SK-N-SH treated with all-trans-retinoic acid at 6 μM for 48 hours (cell line): ENCODE measurements at regions not wholly inside any gene's neighbourhood (a gene's known extent, or its start where the extent isn't known, plus 50 kb on each side); places are given as distances from the start of the nearest gene placed in this dataset.

Experiments
- ATAC-seq: fragments of 200-7000 bp; cut with Tn5 transposase; 3 replicates; pipeline ENCODE4 v1.9.1; 2020; ENCODE audit warnings: mild to moderate bottlenecking, moderate library complexity
- ARNTL ChIP-seq: fragments of 450-650 bp; formaldehyde crosslinking; IDR thresholded peaks from 2 replicates; pipeline ENCODE4 v1.5.0; 2020; ENCODE audit warnings: low read depth, mild to moderate bottlenecking, moderate library complexity, borderline replicate concordance
- BACH2 ChIP-seq: fragments of 250-450 bp; sonication (Bioruptor Pico); IDR thresholded peaks from 2 replicates; pipeline ENCODE4 v1.9.0; 2021; ENCODE audit warnings: mild to moderate bottlenecking, borderline replicate concordance
- ESRRG ChIP-seq: fragments of 250-450 bp; sonication (Bioruptor Pico); IDR thresholded peaks from 2 replicates; pipeline ENCODE4 v1.6.1; 2021; ENCODE audit warnings: mild to moderate bottlenecking
- GLIS3 ChIP-seq: fragments of 250-450 bp; sonication (Bioruptor Pico); IDR thresholded peaks from 2 replicates; pipeline ENCODE4 v1.5.0; 2020; ENCODE audit warnings: mild to moderate bottlenecking, moderate library complexity
- ISL1 ChIP-seq: fragments of 250-450 bp; sonication (Bioruptor Pico); IDR thresholded peaks from 2 replicates; pipeline ENCODE4 v2.1.2; 2022; ENCODE audit warnings: mild to moderate bottlenecking, moderate library complexity
- OSR1 ChIP-seq: fragments of 250-450 bp; sonication (Bioruptor Pico); IDR thresholded peaks from 2 replicates; pipeline ENCODE4 v1.8.0; 2022; ENCODE audit warnings: moderate library complexity, mild to moderate bottlenecking, inconsistent platforms
- PPARA ChIP-seq: fragments of 250-450 bp; sonication (Bioruptor Pico); IDR thresholded peaks from 2 replicates; pipeline ENCODE4 v1.5.0; 2020; ENCODE audit warnings: mild to moderate bottlenecking, borderline replicate concordance
- SNAI2 ChIP-seq: fragments of 250-450 bp; sonication (Bioruptor Pico); IDR thresholded peaks from 2 replicates; pipeline ENCODE4 v1.5.0; 2020; ENCODE audit warnings: mild to moderate bottlenecking, moderate library complexity
- TCF4 ChIP-seq: fragments of 250-450 bp; sonication (Bioruptor Pico); IDR thresholded peaks from 2 replicates; pipeline ENCODE4 v1.8.0; 2021; ENCODE audit warnings: mild to moderate bottlenecking, moderate library complexity, borderline replicate concordance
- TOX ChIP-seq: fragments of 250-450 bp; sonication (Bioruptor Pico); IDR thresholded peaks from 2 replicates; pipeline ENCODE4 v1.8.0; 2021; ENCODE audit warnings: mild to moderate bottlenecking, moderate library complexity, borderline replicate concordance
- ZC3H10 ChIP-seq: fragments of 250-450 bp; sonication (Bioruptor Pico); IDR thresholded peaks from 2 replicates; pipeline ENCODE4 v1.5.1; 2021; ENCODE audit warnings: mild to moderate bottlenecking, moderate library complexity
- ZFP3 ChIP-seq: fragments of 250-450 bp; sonication (Bioruptor Pico); IDR thresholded peaks from 2 replicates; pipeline ENCODE4 v1.5.0; 2020; ENCODE audit warnings: mild to moderate bottlenecking, moderate library complexity
- ZFP30 ChIP-seq: fragments of 450-650 bp; formaldehyde crosslinking; IDR thresholded peaks from 2 replicates; pipeline ENCODE4 v1.5.0; 2022; ENCODE audit warnings: mild to moderate bottlenecking, moderate library complexity
- ZNF565 ChIP-seq: fragments of 450-650 bp; formaldehyde crosslinking; conservative IDR thresholded peaks from 2 replicates; pipeline ENCODE4 v1.5.0; 2020; ENCODE audit warnings: low read depth, mild to moderate bottlenecking, moderate library complexity
- ZNF70 ChIP-seq: fragments of 450-650 bp; formaldehyde crosslinking; IDR thresholded peaks from 2 replicates; pipeline ENCODE4 v1.5.0; 2020; ENCODE audit warnings: mild to moderate bottlenecking, moderate library complexity
- ZNF8 ChIP-seq: fragments of 450-650 bp; formaldehyde crosslinking; IDR thresholded peaks from 2 replicates; pipeline ENCODE4 v1.5.0; 2020; ENCODE audit warnings: mild to moderate bottlenecking, moderate library complexity
- TF ChIP-seq, protein P1 (sequence below): fragments of 250-450 bp; sonication (Bioruptor Pico); IDR thresholded peaks from 2 replicates; pipeline ENCODE4 v1.8.0; 2021; ENCODE audit warnings: low read depth, mild to moderate bottlenecking, moderate library complexity, borderline replicate concordance
- TF ChIP-seq, protein P2 (sequence below): fragments of 250-450 bp; sonication (Bioruptor Pico); IDR thresholded peaks from 2 replicates; pipeline ENCODE4 v1.5.1; 2021; ENCODE audit warnings: mild to moderate bottlenecking, moderate library complexity
- TF ChIP-seq, protein P3 (sequence below): fragments of 250-450 bp; sonication (Bioruptor Pico); IDR thresholded peaks from 2 replicates; pipeline ENCODE4 v1.5.0; 2020; ENCODE audit warnings: mild to moderate bottlenecking, moderate library complexity
- TF ChIP-seq, protein P4 (sequence below): fragments of 250-450 bp; sonication (Bioruptor Pico); IDR thresholded peaks from 2 replicates; pipeline ENCODE4 v1.8.0; 2020; ENCODE audit warnings: mild to moderate bottlenecking, moderate library complexity, borderline replicate concordance
- TF ChIP-seq, protein P5 (sequence below): fragments of 250-450 bp; sonication (Bioruptor Pico); IDR thresholded peaks from 2 replicates; pipeline ENCODE4 v1.5.1; 2020; ENCODE audit warnings: low read depth, mild to moderate bottlenecking, moderate library complexity

DNA sequence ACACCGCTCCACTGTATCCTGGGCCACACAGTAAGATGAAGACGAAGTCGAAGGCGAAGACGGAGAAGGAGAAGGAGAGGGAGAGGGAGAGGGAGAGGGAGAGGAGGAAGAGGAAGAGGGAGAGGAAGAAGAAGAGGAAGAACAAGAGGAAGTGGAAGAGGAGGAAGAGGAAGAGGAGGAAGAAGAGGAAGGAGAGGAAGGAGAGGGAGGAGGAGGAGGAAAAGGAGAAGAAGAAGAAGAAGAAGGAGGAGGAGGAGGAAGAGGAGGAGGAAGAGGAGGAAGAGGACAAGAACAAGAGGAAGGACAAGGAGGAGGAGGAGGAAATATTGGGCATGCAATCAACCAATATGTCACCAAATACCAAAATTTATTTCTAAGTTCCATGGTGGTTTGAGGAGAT, 149.5 kb upstream of the ERCC4 start:
- ATAC-seq, result no peak
- TF ChIP-seq, protein P1, sequence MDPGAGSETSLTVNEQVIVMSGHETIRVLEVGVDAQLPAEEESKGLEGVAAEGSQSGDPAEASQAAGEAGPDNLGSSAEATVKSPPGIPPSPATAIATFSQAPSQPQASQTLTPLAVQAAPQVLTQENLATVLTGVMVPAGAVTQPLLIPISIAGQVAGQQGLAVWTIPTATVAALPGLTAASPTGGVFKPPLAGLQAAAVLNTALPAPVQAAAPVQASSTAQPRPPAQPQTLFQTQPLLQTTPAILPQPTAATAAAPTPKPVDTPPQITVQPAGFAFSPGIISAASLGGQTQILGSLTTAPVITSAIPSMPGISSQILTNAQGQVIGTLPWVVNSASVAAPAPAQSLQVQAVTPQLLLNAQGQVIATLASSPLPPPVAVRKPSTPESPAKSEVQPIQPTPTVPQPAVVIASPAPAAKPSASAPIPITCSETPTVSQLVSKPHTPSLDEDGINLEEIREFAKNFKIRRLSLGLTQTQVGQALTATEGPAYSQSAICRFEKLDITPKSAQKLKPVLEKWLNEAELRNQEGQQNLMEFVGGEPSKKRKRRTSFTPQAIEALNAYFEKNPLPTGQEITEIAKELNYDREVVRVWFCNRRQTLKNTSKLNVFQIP (CRISPR knock-in tag), result no peak
- TF ChIP-seq PPARA (CRISPR knock-in tag) (no peak), ZC3H10 (CRISPR knock-in tag) (no peak), OSR1 (no peak), GLIS3 (CRISPR knock-in tag) (no peak), ZNF8 (CRISPR knock-in tag) (no peak), ISL1 (no peak), ZNF565 (CRISPR knock-in tag) (no peak), ESRRG (CRISPR knock-in tag) (no peak), TOX (no peak), ZFP3 (CRISPR knock-in tag) (no peak), BACH2 (CRISPR knock-in tag) (no peak), ZNF70 (CRISPR knock-in tag) (no peak)
- TF ChIP-seq, protein P2, sequence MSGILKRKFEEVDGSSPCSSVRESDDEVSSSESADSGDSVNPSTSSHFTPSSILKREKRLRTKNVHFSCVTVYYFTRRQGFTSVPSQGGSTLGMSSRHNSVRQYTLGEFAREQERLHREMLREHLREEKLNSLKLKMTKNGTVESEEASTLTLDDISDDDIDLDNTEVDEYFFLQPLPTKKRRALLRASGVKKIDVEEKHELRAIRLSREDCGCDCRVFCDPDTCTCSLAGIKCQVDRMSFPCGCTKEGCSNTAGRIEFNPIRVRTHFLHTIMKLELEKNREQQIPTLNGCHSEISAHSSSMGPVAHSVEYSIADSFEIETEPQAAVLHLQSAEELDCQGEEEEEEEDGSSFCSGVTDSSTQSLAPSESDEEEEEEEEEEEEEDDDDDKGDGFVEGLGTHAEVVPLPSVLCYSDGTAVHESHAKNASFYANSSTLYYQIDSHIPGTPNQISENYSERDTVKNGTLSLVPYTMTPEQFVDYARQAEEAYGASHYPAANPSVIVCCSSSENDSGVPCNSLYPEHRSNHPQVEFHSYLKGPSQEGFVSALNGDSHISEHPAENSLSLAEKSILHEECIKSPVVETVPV, result no peak
- TF ChIP-seq, protein P3, sequence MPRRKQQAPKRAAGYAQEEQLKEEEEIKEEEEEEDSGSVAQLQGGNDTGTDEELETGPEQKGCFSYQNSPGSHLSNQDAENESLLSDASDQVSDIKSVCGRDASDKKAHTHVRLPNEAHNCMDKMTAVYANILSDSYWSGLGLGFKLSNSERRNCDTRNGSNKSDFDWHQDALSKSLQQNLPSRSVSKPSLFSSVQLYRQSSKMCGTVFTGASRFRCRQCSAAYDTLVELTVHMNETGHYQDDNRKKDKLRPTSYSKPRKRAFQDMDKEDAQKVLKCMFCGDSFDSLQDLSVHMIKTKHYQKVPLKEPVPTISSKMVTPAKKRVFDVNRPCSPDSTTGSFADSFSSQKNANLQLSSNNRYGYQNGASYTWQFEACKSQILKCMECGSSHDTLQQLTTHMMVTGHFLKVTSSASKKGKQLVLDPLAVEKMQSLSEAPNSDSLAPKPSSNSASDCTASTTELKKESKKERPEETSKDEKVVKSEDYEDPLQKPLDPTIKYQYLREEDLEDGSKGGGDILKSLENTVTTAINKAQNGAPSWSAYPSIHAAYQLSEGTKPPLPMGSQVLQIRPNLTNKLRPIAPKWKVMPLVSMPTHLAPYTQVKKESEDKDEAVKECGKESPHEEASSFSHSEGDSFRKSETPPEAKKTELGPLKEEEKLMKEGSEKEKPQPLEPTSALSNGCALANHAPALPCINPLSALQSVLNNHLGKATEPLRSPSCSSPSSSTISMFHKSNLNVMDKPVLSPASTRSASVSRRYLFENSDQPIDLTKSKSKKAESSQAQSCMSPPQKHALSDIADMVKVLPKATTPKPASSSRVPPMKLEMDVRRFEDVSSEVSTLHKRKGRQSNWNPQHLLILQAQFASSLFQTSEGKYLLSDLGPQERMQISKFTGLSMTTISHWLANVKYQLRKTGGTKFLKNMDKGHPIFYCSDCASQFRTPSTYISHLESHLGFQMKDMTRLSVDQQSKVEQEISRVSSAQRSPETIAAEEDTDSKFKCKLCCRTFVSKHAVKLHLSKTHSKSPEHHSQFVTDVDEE (CRISPR knock-in tag), result no peak

DNA sequence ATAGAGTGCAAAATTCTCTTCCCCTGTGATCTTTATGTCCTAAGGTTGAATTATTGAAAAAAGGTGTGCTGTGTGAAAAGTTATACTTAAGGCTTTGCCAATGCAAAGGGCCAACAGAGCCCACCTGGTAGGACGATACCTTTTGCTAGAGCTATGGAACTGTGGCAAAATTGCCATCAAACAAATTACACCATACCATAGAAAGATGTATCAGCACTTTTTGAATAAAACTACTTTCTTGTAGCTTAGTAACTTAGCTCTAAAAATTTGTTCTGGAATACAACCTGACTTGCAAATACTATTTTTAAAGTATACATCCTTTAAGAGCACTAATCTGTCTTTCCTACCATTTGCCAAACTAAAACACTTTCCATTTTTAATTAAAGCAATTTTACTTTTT, 147.2 kb upstream of the ERCC4 start:
- TF ChIP-seq SNAI2 (CRISPR knock-in tag) (no peak), BACH2 (CRISPR knock-in tag) (no peak), TOX (no peak), PPARA (CRISPR knock-in tag) (no peak), ZNF8 (CRISPR knock-in tag) (no peak), ESRRG (CRISPR knock-in tag) (no peak), ZFP30 (CRISPR knock-in tag) (no peak), ZNF565 (CRISPR knock-in tag) (no peak), TCF4 (no peak), ZC3H10 (CRISPR knock-in tag) (no peak), ARNTL (CRISPR knock-in tag) (no peak), ZFP3 (CRISPR knock-in tag) (no peak)
- TF ChIP-seq, protein P4, sequence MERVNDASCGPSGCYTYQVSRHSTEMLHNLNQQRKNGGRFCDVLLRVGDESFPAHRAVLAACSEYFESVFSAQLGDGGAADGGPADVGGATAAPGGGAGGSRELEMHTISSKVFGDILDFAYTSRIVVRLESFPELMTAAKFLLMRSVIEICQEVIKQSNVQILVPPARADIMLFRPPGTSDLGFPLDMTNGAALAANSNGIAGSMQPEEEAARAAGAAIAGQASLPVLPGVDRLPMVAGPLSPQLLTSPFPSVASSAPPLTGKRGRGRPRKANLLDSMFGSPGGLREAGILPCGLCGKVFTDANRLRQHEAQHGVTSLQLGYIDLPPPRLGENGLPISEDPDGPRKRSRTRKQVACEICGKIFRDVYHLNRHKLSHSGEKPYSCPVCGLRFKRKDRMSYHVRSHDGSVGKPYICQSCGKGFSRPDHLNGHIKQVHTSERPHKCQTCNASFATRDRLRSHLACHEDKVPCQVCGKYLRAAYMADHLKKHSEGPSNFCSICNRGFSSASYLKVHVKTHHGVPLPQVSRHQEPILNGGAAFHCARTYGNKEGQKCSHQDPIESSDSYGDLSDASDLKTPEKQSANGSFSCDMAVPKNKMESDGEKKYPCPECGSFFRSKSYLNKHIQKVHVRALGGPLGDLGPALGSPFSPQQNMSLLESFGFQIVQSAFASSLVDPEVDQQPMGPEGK (CRISPR knock-in tag), result no peak
- TF ChIP-seq, protein P5, sequence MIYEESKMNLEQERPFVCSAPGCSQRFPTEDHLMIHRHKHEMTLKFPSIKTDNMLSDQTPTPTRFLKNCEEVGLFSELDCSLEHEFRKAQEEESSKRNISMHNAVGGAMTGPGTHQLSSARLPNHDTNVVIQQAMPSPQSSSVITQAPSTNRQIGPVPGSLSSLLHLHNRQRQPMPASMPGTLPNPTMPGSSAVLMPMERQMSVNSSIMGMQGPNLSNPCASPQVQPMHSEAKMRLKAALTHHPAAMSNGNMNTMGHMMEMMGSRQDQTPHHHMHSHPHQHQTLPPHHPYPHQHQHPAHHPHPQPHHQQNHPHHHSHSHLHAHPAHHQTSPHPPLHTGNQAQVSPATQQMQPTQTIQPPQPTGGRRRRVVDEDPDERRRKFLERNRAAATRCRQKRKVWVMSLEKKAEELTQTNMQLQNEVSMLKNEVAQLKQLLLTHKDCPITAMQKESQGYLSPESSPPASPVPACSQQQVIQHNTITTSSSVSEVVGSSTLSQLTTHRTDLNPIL (CRISPR knock-in tag), result no peak
- TF ChIP-seq, protein P2, result no peak
- ATAC-seq, result no peak
